Mucosa of descending colon (tissue), 3 donors: ENCODE measurements at regions not wholly inside any gene's neighbourhood (a gene's known extent, or its start where the extent isn't known, plus 50 kb on each side); places are given as distances from the start of the nearest gene placed in this dataset.

Experiments
- ATAC-seq: fragments of 200-7000 bp; cut with Tn5 transposase; one replicate; pipeline ENCODE4 v1.9.1; 2020; ENCODE audit warnings: mild to moderate bottlenecking, moderate library complexity
- DNase-seq, 3 donors: peaks; one replicate each; pipeline ENCODE4 v3.0.0-alpha.2; 2020
- H3K36me3 ChIP-seq: fragments of 200-600 bp; one replicate; pipeline ENCODE4 v1.8.0; 2021; ENCODE audit warnings: low read depth, mild to moderate bottlenecking
- H3K4me1 ChIP-seq: fragments of 200-600 bp; one replicate; pipeline ENCODE4 v1.8.0; 2021; ENCODE audit warnings: low read depth, mild to moderate bottlenecking
- H3K4me3 ChIP-seq: fragments of 200-600 bp; one replicate; pipeline ENCODE4 v1.8.0; 2021; ENCODE audit warnings: mild to moderate bottlenecking
- H3K9me3 ChIP-seq: fragments of 200-600 bp; one replicate; pipeline ENCODE4 v1.8.0; 2021; ENCODE audit warnings: mild to moderate bottlenecking
- CTCF ChIP-seq: fragments of 200-600 bp; IDR thresholded peaks from one replicate; pipeline ENCODE4 v1.8.0; 2022; ENCODE audit warnings: antibody characterized with exemption, mild to moderate bottlenecking
- intact Hi-C, 2 donors: fragments of 100-400 bp; cut with DNase I in 1 of 2; cut with micrococcal nuclease in 1 of 2; formaldehyde crosslinking; loops; one replicate each; pipeline versions ENCODE4 v1.11.0 to v1.11.1; 2022; cut with DNase I, micrococcal nuclease
- donor health status: DM: no; HTN: no; CAD: no; lungs with moderate emphysema.
- donor health status: DM: no; HTN: no; CAD: no.
- donor health status: DM: no; HTN: yes; CAD: no.

- TF ChIP-seq CTCF, result no peak
- intact Hi-C loops, result no loop called here
- no peak for ATAC-seq
Observed at GRCh38 chr6:170187669-170188566, 103.0 kb downstream of the DLL1 start.

GRCh38 chr6:170186941-170187668, 103.8 kb downstream of the DLL1 start:
- TF ChIP-seq CTCF, result no peak
- H3K9me3 ChIP-seq, result no peaks in the 10 kb centered on the region
- intact Hi-C loops, result no loop called here
- DNase-seq (no peak), ATAC-seq (no peak)
- no peak overlapping the region for H3K4me3 ChIP-seq
- H3K4me1 ChIP-seq, result no peaks in the 10 kb centered on the region
- H3K36me3 ChIP-seq, result no peaks in the 10 kb centered on the region

More at GRCh38 chr6:170187669-170188566, 103.0 kb downstream of the DLL1 start:
- H3K4me1 ChIP-seq, result no peaks in the 10 kb centered on the region
- DNase-seq, result no peak
- no peaks in the 10 kb centered on the region for H3K36me3 ChIP-seq
- H3K9me3 ChIP-seq, result no peaks in the 10 kb centered on the region
- H3K4me3 ChIP-seq, result no peak overlapping the region

- ATAC-seq (no peak), DNase-seq (no peak)
- Histone ChIP-seq H3K4me3 (no peak overlapping the region), H3K4me1 (no peaks in the 10 kb centered on the region), H3K36me3 (no peaks in the 10 kb centered on the region), H3K9me3 (no peaks in the 10 kb centered on the region)
- no peak for TF ChIP-seq CTCF
- intact Hi-C loops, result no loop called here
Observed at GRCh38 chr6:170186006-170186935, 104.6 kb downstream of the DLL1 start.

GRCh38 chr6:170185175-170185978, 105.5 kb downstream of the DLL1 start:
- no peaks in the 10 kb centered on the region for H3K9me3 ChIP-seq
- DNase-seq (no peak), ATAC-seq (no peak)
- H3K4me1 ChIP-seq, result no peaks in the 10 kb centered on the region
- H3K36me3 ChIP-seq, result no peaks in the 10 kb centered on the region
- no peak overlapping the region for H3K4me3 ChIP-seq
- no peak for TF ChIP-seq CTCF
- intact Hi-C loops, result no loop called here

GRCh38 chr6:170184316-170184715, 106.6 kb downstream of the DLL1 start:
- intact Hi-C loops, result no loop called here
- no peaks in the 10 kb centered on the region for H3K36me3 ChIP-seq
- H3K9me3 ChIP-seq, result no peaks in the 10 kb centered on the region
- H3K4me3 ChIP-seq, result no peak overlapping the region
- no peaks in the 10 kb centered on the region for H3K4me1 ChIP-seq
- ATAC-seq, result no peak
- no peak for DNase-seq
- TF ChIP-seq CTCF, result no peak
